Osteocyte (in vitro differentiated cells): ENCODE measurements at regions not wholly inside any gene's neighbourhood (a gene's known extent, or its start where the extent isn't known, plus 50 kb on each side); places are given as distances from the start of the nearest gene placed in this dataset.

ENCODE experiments used
- DNase-seq: peaks from one replicate; pipeline ENCODE4 v3.0.0; 2021; ENCODE audit warnings: mixed read lengths; ENCODE audit not compliant: unreplicated experiment; ENCODE audit errors: extremely low spot score
- H3K27ac Mint-ChIP-seq: one replicate; pipeline ENCODE4 v1.8.0; 2021; ENCODE audit warnings: mild to moderate bottlenecking, mixed read lengths; ENCODE audit not compliant: unreplicated experiment
- H3K27me3 Mint-ChIP-seq: one replicate; pipeline ENCODE4 v1.8.0; 2021; ENCODE audit warnings: mixed read lengths; ENCODE audit not compliant: unreplicated experiment
- H3K36me3 Mint-ChIP-seq: one replicate; pipeline ENCODE4 v1.8.0; 2021; ENCODE audit warnings: mixed read lengths; ENCODE audit not compliant: unreplicated experiment
- H3K4me1 Mint-ChIP-seq: one replicate; pipeline ENCODE4 v1.8.0; 2021; ENCODE audit warnings: mixed read lengths; ENCODE audit not compliant: unreplicated experiment
- H3K4me3 Mint-ChIP-seq: one replicate; pipeline ENCODE4 v1.8.0; 2021; ENCODE audit warnings: mild to moderate bottlenecking, moderate library complexity, mixed read lengths; ENCODE audit not compliant: unreplicated experiment
- H3K9me3 Mint-ChIP-seq: one replicate; pipeline ENCODE4 v1.8.0; 2021; ENCODE audit warnings: mixed read lengths; ENCODE audit not compliant: unreplicated experiment
- CTCF ChIP-seq: fragments of 200-600 bp; sonication (generic); IDR thresholded peaks from 2 replicates; pipeline ENCODE4 v1.5.0; 2021; ENCODE audit warnings: antibody characterized with exemption, mild to moderate bottlenecking, moderate library complexity

GRCh38 chrX:9315086-9315485 is 149.8 kb upstream of the TBL1X start:
- H3K36me3 Mint-ChIP-seq = no peaks in the 10 kb centered on the region
- no peak overlapping the region for H3K4me3 Mint-ChIP-seq
- no peak for DNase-seq
- TF ChIP-seq CTCF = no peak
- no peaks in the 10 kb centered on the region for H3K9me3 Mint-ChIP-seq
- H3K4me1 Mint-ChIP-seq = no peaks in the 10 kb centered on the region
- no peak overlapping the region for H3K27ac Mint-ChIP-seq
- H3K27me3 Mint-ChIP-seq = no peaks in the 10 kb centered on the region

- no peaks in the 10 kb centered on the region for H3K9me3 Mint-ChIP-seq
- no peaks in the 10 kb centered on the region for H3K4me1 Mint-ChIP-seq
- no peak overlapping the region for H3K27ac Mint-ChIP-seq
- H3K4me3 Mint-ChIP-seq = no peak overlapping the region
- H3K36me3 Mint-ChIP-seq = no peaks in the 10 kb centered on the region
- TF ChIP-seq CTCF = no peak
- H3K27me3 Mint-ChIP-seq = no peaks in the 10 kb centered on the region
- no peak for DNase-seq
These were observed 148.8 kb upstream of the TBL1X start for GRCh38 chrX:9316096-9316495.

GRCh38 chrX:9317176-9317575 is 147.7 kb upstream of the TBL1X start:
- Mint-ChIP-seq H3K27ac (no peak overlapping the region), H3K9me3 (no peaks in the 10 kb centered on the region), H3K4me3 (no peak overlapping the region), H3K27me3 (no peaks in the 10 kb centered on the region), H3K4me1 (no peaks in the 10 kb centered on the region), H3K36me3 (no peaks in the 10 kb centered on the region)
- DNase-seq = no peak
- TF ChIP-seq CTCF = no peak

- H3K9me3 Mint-ChIP-seq = no peaks in the 10 kb centered on the region
- H3K27ac Mint-ChIP-seq = no peak overlapping the region
- no peak for DNase-seq
- H3K27me3 Mint-ChIP-seq = no peaks in the 10 kb centered on the region
- TF ChIP-seq CTCF = no peak
- H3K4me1 Mint-ChIP-seq = no peaks in the 10 kb centered on the region
- H3K36me3 Mint-ChIP-seq = no peaks in the 10 kb centered on the region
- H3K4me3 Mint-ChIP-seq = no peak overlapping the region
These were observed 146.6 kb upstream of the TBL1X start for GRCh38 chrX:9318213-9318612.

- no peaks in the 10 kb centered on the region for H3K4me1 Mint-ChIP-seq
- TF ChIP-seq CTCF = no peak
- H3K27ac Mint-ChIP-seq = no peak overlapping the region
- DNase-seq = no peak
- H3K27me3 Mint-ChIP-seq = no peaks in the 10 kb centered on the region
- H3K9me3 Mint-ChIP-seq = no peaks in the 10 kb centered on the region
- H3K36me3 Mint-ChIP-seq = no peaks in the 10 kb centered on the region
- no peak overlapping the region for H3K4me3 Mint-ChIP-seq
These were observed 146.1 kb upstream of the TBL1X start for GRCh38 chrX:9318766-9319165.
